Neural crest cell (in vitro differentiated cells): ENCODE measurements at regions not wholly inside any gene's neighbourhood (a gene's known extent, or its start where the extent isn't known, plus 50 kb on each side); places are given as distances from the start of the nearest gene placed in this dataset.

Experiments used
- DNase-seq: peaks from one replicate; pipeline ENCODE4 v3.0.0; 2021; ENCODE audit warnings: low read depth, mixed read lengths, low spot score
- H3K27ac Mint-ChIP-seq: one replicate; pipeline ENCODE4 v1.8.0; 2021; ENCODE audit warnings: mild to moderate bottlenecking, mixed read lengths; ENCODE audit not compliant: unreplicated experiment
- H3K27me3 Mint-ChIP-seq: 2 replicates; pipeline ENCODE4 v1.8.0; 2021; ENCODE audit warnings: low read depth, mild to moderate bottlenecking, mixed read lengths
- H3K36me3 Mint-ChIP-seq: 2 replicates; pipeline ENCODE4 v1.8.0; 2021; ENCODE audit warnings: low read depth, mild to moderate bottlenecking, mixed read lengths
- H3K4me1 Mint-ChIP-seq: 2 replicates; pipeline ENCODE4 v1.8.0; 2021; ENCODE audit warnings: mixed read lengths
- H3K4me3 Mint-ChIP-seq: one replicate; pipeline ENCODE4 v1.8.0; 2021; ENCODE audit warnings: mild to moderate bottlenecking, mixed read lengths
- H3K9me3 Mint-ChIP-seq: 2 replicates; pipeline ENCODE4 v1.8.0; 2021; ENCODE audit warnings: mixed read lengths
- CTCF ChIP-seq: fragments of 200-600 bp; sonication (generic); conservative IDR thresholded peaks from 2 replicates; pipeline ENCODE4 v1.5.0; 2021; ENCODE audit warnings: antibody characterized with exemption, mild to moderate bottlenecking

- no peak for TF ChIP-seq CTCF
- H3K27me3 Mint-ChIP-seq: no peaks in the 10 kb centered on the region
- peaks cover 17% of the 10 kb centered on the region for H3K4me1 Mint-ChIP-seq
- no peaks in the 10 kb centered on the region for H3K36me3 Mint-ChIP-seq
- no peak for DNase-seq
- H3K27ac Mint-ChIP-seq: no peak overlapping the region
- H3K9me3 Mint-ChIP-seq: peaks cover 2% of the 10 kb centered on the region
- H3K4me3 Mint-ChIP-seq: no peak overlapping the region
These were observed 50.9 kb downstream of the DISP1 start for GRCh38 chr1:222865718-222866117.

GRCh38 chr1:222867316-222867715 lies 52.5 kb downstream of the DISP1 start:
- no peak for DNase-seq
- H3K27me3 Mint-ChIP-seq: no peaks in the 10 kb centered on the region
- no peak overlapping the region for H3K4me3 Mint-ChIP-seq
- no peak overlapping the region for H3K27ac Mint-ChIP-seq
- peaks cover 2% of the 10 kb centered on the region for H3K9me3 Mint-ChIP-seq
- no peak for TF ChIP-seq CTCF
- H3K36me3 Mint-ChIP-seq: peaks cover 1% of the 10 kb centered on the region
- peaks cover 17% of the 10 kb centered on the region for H3K4me1 Mint-ChIP-seq

GRCh38 chr1:222876182-222876581 lies 61.3 kb downstream of the DISP1 start:
- no peak overlapping the region for H3K4me3 Mint-ChIP-seq
- DNase-seq: no peak
- H3K36me3 Mint-ChIP-seq: peaks cover 20% of the 10 kb centered on the region
- no peak for TF ChIP-seq CTCF
- no peak overlapping the region for H3K27ac Mint-ChIP-seq
- H3K4me1 Mint-ChIP-seq: peaks cover 11% of the 10 kb centered on the region
- no peaks in the 10 kb centered on the region for H3K27me3 Mint-ChIP-seq
- peaks cover 3% of the 10 kb centered on the region for H3K9me3 Mint-ChIP-seq

- no peak for TF ChIP-seq CTCF
- Mint-ChIP-seq H3K36me3 (peaks cover 14% of the 10 kb centered on the region), H3K27ac (no peak overlapping the region), H3K9me3 (peaks cover 3% of the 10 kb centered on the region), H3K4me1 (peaks cover 11% of the 10 kb centered on the region), H3K4me3 (no peak overlapping the region), H3K27me3 (no peaks in the 10 kb centered on the region)
- no peak for DNase-seq
These were observed 63.0 kb downstream of the DISP1 start for GRCh38 chr1:222877854-222878253.

GRCh38 chr1:222880587-222880986 lies 65.7 kb downstream of the DISP1 start:
- no peak overlapping the region for H3K27ac Mint-ChIP-seq
- no peaks in the 10 kb centered on the region for H3K9me3 Mint-ChIP-seq
- peaks cover 6% of the 10 kb centered on the region for H3K36me3 Mint-ChIP-seq
- no peak for TF ChIP-seq CTCF
- H3K27me3 Mint-ChIP-seq: no peaks in the 10 kb centered on the region
- no peak overlapping the region for H3K4me3 Mint-ChIP-seq
- peaks cover 11% of the 10 kb centered on the region for H3K4me1 Mint-ChIP-seq
- DNase-seq: no peak
